ENCODE measurements at regions not wholly inside any gene's neighbourhood (a gene's known extent, or its start where the extent isn't known, plus 50 kb on each side); places are given as distances from the start of the nearest gene placed in this dataset.

DNA sequence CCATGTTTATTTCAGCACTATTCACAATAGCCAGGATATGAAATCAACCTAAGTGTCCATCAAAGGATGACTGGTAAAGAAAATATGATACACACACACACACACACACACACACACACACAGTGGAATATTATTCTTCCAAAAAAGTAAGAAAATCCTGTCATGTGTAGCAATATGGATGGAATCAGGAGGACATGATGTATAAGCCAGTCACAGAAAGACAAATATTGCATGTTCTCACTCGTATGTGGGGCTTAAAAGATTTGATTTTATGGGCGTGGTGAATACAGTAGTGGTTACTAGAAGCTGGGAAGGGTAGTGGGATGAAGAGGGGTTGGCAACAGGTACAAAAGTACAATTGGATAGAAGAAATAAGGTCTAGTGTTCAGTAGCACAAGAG lies 207.0 kb upstream of the PRDM1 start:
- peak overlapping the region; percentile 90 to 99 (median 97) for H3K27ac Mint-ChIP-seq
- H3K4me1 Mint-ChIP-seq: peaks cover 61% of the 10 kb centered on the region
- peaks cover 3 to 4% of the 10 kb centered on the region in 2 donors for H3K36me3 Mint-ChIP-seq
- peak overlapping the region in 1 of 2 donors; percentile 95 for H3K27ac ChIP-seq (ENCODE audit: low read depth in 1 of 2, low read length in 2 of 2)
- no peaks in the 10 kb centered on the region for H3K27me3 ChIP-seq (ENCODE audit: control insufficient read depth in 2 of 2, insufficient read depth in 2 of 2, low read length in 2 of 2)
- no peaks in the 10 kb centered on the region for H3K36me3 ChIP-seq (replicated peaks in 1 of 2; ENCODE audit: control insufficient read depth in 1 of 2, insufficient read depth in 2 of 2, low read length in 2 of 2)
- H3K9ac ChIP-seq (ENCODE audit: insufficient read depth, low read length, poor library complexity, severe bottlenecking): peak overlapping the region; percentile 55
- H3K4me1 ChIP-seq (ENCODE audit: control insufficient read depth in 1 of 2, insufficient read depth in 2 of 2, low read length in 2 of 2): peaks cover 42 to 50% of the 10 kb centered on the region in 2 donors
- DNase-seq: no peak
- no peaks in the 10 kb centered on the region for H3K79me2 ChIP-seq (ENCODE audit: insufficient read depth, low read length)
- H3K9me3 Mint-ChIP-seq: peaks cover 0 to 5% (median 0%) of the 10 kb centered on the region in 7 donors
- peak overlapping the region; percentile 51 for H3K4me2 ChIP-seq (replicated peaks; ENCODE audit: extremely low read depth, low read length, poor library complexity, severe bottlenecking)
- no peaks in the 10 kb centered on the region for H3K9me3 ChIP-seq (replicated peaks in 1 of 2; ENCODE audit: control insufficient read depth in 1 of 2, insufficient read depth in 1 of 2, low read length in 2 of 2)
- TF ChIP-seq, protein P1, sequence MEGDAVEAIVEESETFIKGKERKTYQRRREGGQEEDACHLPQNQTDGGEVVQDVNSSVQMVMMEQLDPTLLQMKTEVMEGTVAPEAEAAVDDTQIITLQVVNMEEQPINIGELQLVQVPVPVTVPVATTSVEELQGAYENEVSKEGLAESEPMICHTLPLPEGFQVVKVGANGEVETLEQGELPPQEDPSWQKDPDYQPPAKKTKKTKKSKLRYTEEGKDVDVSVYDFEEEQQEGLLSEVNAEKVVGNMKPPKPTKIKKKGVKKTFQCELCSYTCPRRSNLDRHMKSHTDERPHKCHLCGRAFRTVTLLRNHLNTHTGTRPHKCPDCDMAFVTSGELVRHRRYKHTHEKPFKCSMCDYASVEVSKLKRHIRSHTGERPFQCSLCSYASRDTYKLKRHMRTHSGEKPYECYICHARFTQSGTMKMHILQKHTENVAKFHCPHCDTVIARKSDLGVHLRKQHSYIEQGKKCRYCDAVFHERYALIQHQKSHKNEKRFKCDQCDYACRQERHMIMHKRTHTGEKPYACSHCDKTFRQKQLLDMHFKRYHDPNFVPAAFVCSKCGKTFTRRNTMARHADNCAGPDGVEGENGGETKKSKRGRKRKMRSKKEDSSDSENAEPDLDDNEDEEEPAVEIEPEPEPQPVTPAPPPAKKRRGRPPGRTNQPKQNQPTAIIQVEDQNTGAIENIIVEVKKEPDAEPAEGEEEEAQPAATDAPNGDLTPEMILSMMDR (IDR thresholded peaks at IDR 0.05): no peak
- intact Hi-C loops (cut with micrococcal nuclease): loop anchor here in 1 of 2 donors (10.0 kb wide), 1 partner anchor 636 kb away; no protein-coding TSS in a partner anchor
- no peak overlapping the region for H2AFZ ChIP-seq (ENCODE audit: insufficient read depth, low read depth, low read length, poor library complexity, severe bottlenecking)
- H3K27me3 Mint-ChIP-seq (ENCODE audit: low read depth in 3 of 3): peaks cover 0 to 7% (median 0%) of the 10 kb centered on the region in 3 donors
- H3K4me3 ChIP-seq (replicated peaks in 1 of 3; ENCODE audit: low read depth in 2 of 3, low read length in 3 of 3): no peak overlapping the region
- H3K4me3 Mint-ChIP-seq: no peak overlapping the region
- 94% methylated on average over 2 of the region's 2 CpGs for WGBS (ENCODE audit: insufficient coverage)
- H4K20me1 ChIP-seq (ENCODE audit: insufficient read depth, low read length): no peaks in the 10 kb centered on the region

DNA sequence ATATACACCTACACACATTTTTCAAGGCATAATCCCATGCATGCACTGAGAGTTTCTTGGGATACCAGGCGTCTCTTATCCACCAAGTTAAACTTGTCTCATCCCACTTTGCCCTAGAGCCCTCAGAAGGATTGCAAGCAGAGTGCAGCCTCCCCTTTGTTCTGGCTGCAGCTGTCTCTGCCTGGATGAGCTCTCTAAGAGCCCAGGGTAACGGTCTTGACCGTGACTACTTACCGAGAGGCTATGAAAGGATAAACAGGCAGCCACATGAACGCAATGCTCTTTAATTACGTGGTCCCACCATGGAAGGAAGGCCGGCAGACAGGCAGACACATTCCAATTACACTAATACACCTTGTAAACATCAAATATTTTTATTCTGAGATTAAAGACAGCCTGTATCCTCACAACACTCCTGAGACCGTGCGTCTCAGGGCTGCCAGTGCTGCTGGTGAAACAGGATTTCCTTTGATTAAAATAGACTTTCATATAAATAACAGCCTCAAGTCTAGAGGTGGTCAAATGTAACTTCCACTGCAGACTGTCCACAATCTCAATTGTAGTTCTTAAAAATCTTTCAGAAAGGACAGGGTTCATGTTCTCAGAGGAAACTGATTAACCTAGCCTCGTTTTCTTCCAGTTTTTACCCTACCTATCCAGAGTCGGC lies 210.0 kb upstream of the PRDM1 start:
- no peaks in the 10 kb centered on the region for H3K36me3 ChIP-seq (replicated peaks in 1 of 2; ENCODE audit: control insufficient read depth in 1 of 2, insufficient read depth in 2 of 2, low read length in 2 of 2)

More for the DNA sequence above, 210.0 kb upstream of the PRDM1 start:
- peaks cover 64% of the 10 kb centered on the region for H3K4me1 Mint-ChIP-seq
- no peak overlapping the region for H3K4me2 ChIP-seq (replicated peaks; ENCODE audit: extremely low read depth, low read length, poor library complexity, severe bottlenecking)
- no peak overlapping the region for H3K4me3 ChIP-seq (replicated peaks in 1 of 3; ENCODE audit: low read depth in 2 of 3, low read length in 3 of 3)
- peak overlapping the region; percentile 39 for H2AFZ ChIP-seq (ENCODE audit: insufficient read depth, low read depth, low read length, poor library complexity, severe bottlenecking)
- 15% methylated on average over 9 of the region's 11 CpGs for WGBS (ENCODE audit: insufficient coverage)
- no peaks in the 10 kb centered on the region for H4K20me1 ChIP-seq (ENCODE audit: insufficient read depth, low read length)
- H3K4me1 ChIP-seq (ENCODE audit: control insufficient read depth in 1 of 2, insufficient read depth in 2 of 2, low read length in 2 of 2): peaks cover 44 to 58% of the 10 kb centered on the region in 2 donors
- H3K27me3 Mint-ChIP-seq (ENCODE audit: low read depth in 3 of 3): peaks cover 0 to 7% (median 0%) of the 10 kb centered on the region in 3 donors
- H3K9me3 Mint-ChIP-seq: peaks cover 0 to 5% (median 0%) of the 10 kb centered on the region in 7 donors
- no peak overlapping the region for H3K9ac ChIP-seq (ENCODE audit: insufficient read depth, low read length, poor library complexity, severe bottlenecking)
- H3K79me2 ChIP-seq (ENCODE audit: insufficient read depth, low read length): no peaks in the 10 kb centered on the region
- H3K27ac Mint-ChIP-seq: peak overlapping the region in 5 of 7 donors; percentile 34 to 80 (median 62)
- H3K27ac ChIP-seq (ENCODE audit: low read depth in 1 of 2, low read length in 2 of 2): no peak overlapping the region
- no peak overlapping the region for H3K4me3 Mint-ChIP-seq
- TF ChIP-seq, protein P1 (IDR thresholded peaks at IDR 0.05): no peak
- H3K36me3 Mint-ChIP-seq: peaks cover 3 to 4% of the 10 kb centered on the region in 2 donors
- no peak for DNase-seq
- intact Hi-C loops (cut with micrococcal nuclease): loop anchor here in 1 of 2 donors (10.0 kb wide), 1 partner anchor 639 kb away; no protein-coding TSS in a partner anchor
- H3K9me3 ChIP-seq (replicated peaks in 1 of 2; ENCODE audit: control insufficient read depth in 1 of 2, insufficient read depth in 1 of 2, low read length in 2 of 2): no peaks in the 10 kb centered on the region
- no peaks in the 10 kb centered on the region for H3K27me3 ChIP-seq (ENCODE audit: control insufficient read depth in 2 of 2, insufficient read depth in 2 of 2, low read length in 2 of 2)
